ENCODE measurements at regions not wholly inside any gene's neighbourhood (a gene's known extent, or its start where the extent isn't known, plus 50 kb on each side); places are given as distances from the start of the nearest gene placed in this dataset.

DNA sequence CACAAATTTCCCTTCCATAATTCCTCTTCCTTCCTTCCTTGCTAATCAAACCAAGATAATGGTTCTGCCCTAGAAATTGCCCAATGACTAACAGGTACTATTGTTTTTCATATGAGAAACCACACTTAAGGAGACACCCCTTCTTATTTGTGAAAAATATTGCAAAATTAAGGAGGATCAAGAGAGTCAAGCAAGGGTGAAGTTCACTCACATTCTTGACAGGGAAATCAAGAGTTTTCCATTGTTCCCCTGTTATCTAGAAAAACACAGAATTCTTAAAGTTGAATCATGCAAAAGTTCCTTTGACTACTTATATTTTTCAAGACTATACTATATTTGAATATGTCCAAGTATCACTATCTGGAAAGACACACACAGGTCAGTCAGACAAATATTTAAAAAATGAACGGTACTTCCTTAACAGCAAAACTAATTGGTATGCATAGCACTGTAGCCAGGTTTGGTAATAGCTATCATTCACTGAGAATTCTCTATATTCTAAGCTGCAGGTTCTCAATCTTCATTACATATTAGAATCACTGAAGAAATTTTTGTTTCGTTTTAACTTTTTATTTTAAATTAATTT, 897.2 kb downstream of the DIAPH3 start:
- Histone ChIP-seq H3K36me3 (ENCODE audit: insufficient read depth, low read length) (no peaks in the 10 kb centered on the region), H3K4me2 (ENCODE audit: low read length) (peak overlapping the region; percentile 6), H2AFZ (ENCODE audit: low read depth, low read length) (no peak overlapping the region), H3K27ac (ENCODE audit: low read depth, low read length) (no peak overlapping the region), H3K4me1 (ENCODE audit: insufficient read depth, low read length) (peaks cover 7% of the 10 kb centered on the region), H4K20me1 (ENCODE audit: insufficient read depth, low read length) (no peaks in the 10 kb centered on the region), H3K9me3 (ENCODE audit: insufficient read depth, low read depth, low read length) (no peaks in the 10 kb centered on the region), H3K4me3 (ENCODE audit: insufficient read depth, low read depth, low read length) (no peak overlapping the region), H3K27me3 (ENCODE audit: insufficient read depth, low read length) (no peaks in the 10 kb centered on the region), H3K79me2 (ENCODE audit: insufficient read depth, low read length) (no peaks in the 10 kb centered on the region), H3K9ac (ENCODE audit: low read length) (no peak overlapping the region)
- DNase-seq (ENCODE audit: low read depth) (peak; percentile 25), FAIRE-seq (no peak)
- Mint-ChIP-seq H3K27me3 (ENCODE audit: low read depth, unreplicated experiment) (no peaks in the 10 kb centered on the region), H3K9me3 (ENCODE audit: unreplicated experiment) (no peaks in the 10 kb centered on the region), H3K36me3 (ENCODE audit: low read depth, unreplicated experiment) (no peaks in the 10 kb centered on the region), H3K4me1 (ENCODE audit: low read depth, unreplicated experiment) (peaks cover 22% of the 10 kb centered on the region), H3K27ac (ENCODE audit: unreplicated experiment) (no peak overlapping the region), H3K4me3 (ENCODE audit: unreplicated experiment) (no peak overlapping the region)
- TF ChIP-seq, protein P1, sequence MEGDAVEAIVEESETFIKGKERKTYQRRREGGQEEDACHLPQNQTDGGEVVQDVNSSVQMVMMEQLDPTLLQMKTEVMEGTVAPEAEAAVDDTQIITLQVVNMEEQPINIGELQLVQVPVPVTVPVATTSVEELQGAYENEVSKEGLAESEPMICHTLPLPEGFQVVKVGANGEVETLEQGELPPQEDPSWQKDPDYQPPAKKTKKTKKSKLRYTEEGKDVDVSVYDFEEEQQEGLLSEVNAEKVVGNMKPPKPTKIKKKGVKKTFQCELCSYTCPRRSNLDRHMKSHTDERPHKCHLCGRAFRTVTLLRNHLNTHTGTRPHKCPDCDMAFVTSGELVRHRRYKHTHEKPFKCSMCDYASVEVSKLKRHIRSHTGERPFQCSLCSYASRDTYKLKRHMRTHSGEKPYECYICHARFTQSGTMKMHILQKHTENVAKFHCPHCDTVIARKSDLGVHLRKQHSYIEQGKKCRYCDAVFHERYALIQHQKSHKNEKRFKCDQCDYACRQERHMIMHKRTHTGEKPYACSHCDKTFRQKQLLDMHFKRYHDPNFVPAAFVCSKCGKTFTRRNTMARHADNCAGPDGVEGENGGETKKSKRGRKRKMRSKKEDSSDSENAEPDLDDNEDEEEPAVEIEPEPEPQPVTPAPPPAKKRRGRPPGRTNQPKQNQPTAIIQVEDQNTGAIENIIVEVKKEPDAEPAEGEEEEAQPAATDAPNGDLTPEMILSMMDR (IDR thresholded peaks at IDR 0.05; ENCODE audit: insufficient read depth, low read depth, low read length), result no peak
- TF ChIP-seq EZH2 (IDR thresholded peaks at IDR 0.05; ENCODE audit: insufficient read depth, low read length), result no peak

DNA sequence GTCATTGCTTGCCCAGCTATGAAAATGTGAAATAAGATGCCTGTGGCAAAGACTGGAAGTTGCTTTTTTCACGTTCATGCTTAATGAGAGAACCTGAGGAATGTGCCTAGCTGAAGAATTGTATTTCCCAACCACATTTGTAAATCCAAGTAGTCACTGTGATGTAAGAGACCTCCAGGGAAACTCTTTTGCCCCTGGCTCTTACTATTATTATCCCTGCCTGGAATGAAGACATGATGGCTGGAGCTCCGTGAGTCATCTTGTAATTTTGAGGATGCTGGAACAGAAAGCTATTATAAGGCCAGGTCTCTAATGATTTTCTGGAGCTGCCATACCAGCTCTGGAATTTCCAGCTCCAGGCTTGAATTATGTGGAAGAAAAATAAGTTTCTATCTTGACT, 894.3 kb downstream of the DIAPH3 start:
- peaks cover 7% of the 10 kb centered on the region for H3K4me1 ChIP-seq (ENCODE audit: insufficient read depth, low read length)
- H3K9ac ChIP-seq (ENCODE audit: low read length), result no peak overlapping the region
- TF ChIP-seq EZH2 (IDR thresholded peaks at IDR 0.05; ENCODE audit: insufficient read depth, low read length), result no peak
- TF ChIP-seq, protein P1 (IDR thresholded peaks at IDR 0.05; ENCODE audit: insufficient read depth, low read depth, low read length), result no peak
- no peak overlapping the region for H3K4me3 ChIP-seq (ENCODE audit: insufficient read depth, low read depth, low read length)
- no peaks in the 10 kb centered on the region for H3K79me2 ChIP-seq (ENCODE audit: insufficient read depth, low read length)
- peak overlapping the region; percentile 49 for H3K27ac ChIP-seq (ENCODE audit: low read depth, low read length)
- DNase-seq (ENCODE audit: low read depth) (peak; percentile 97), FAIRE-seq (no peak)
- H2AFZ ChIP-seq (ENCODE audit: low read depth, low read length), result no peak overlapping the region
- H4K20me1 ChIP-seq (ENCODE audit: insufficient read depth, low read length), result no peaks in the 10 kb centered on the region
- no peaks in the 10 kb centered on the region for H3K9me3 Mint-ChIP-seq (ENCODE audit: unreplicated experiment)
- no peaks in the 10 kb centered on the region for H3K9me3 ChIP-seq (ENCODE audit: insufficient read depth, low read depth, low read length)
- peak overlapping the region; percentile 47 for H3K27ac Mint-ChIP-seq (ENCODE audit: unreplicated experiment)
- peak overlapping the region; percentile 2 for H3K4me3 Mint-ChIP-seq (ENCODE audit: unreplicated experiment)
- H3K4me1 Mint-ChIP-seq (ENCODE audit: low read depth, unreplicated experiment), result peaks cover 22% of the 10 kb centered on the region
- H3K4me2 ChIP-seq (ENCODE audit: low read length), result peak overlapping the region; percentile 52
- H3K27me3 Mint-ChIP-seq (ENCODE audit: low read depth, unreplicated experiment), result no peaks in the 10 kb centered on the region
- H3K36me3 Mint-ChIP-seq (ENCODE audit: low read depth, unreplicated experiment), result no peaks in the 10 kb centered on the region
- no peaks in the 10 kb centered on the region for H3K27me3 ChIP-seq (ENCODE audit: insufficient read depth, low read length)
- no peaks in the 10 kb centered on the region for H3K36me3 ChIP-seq (ENCODE audit: insufficient read depth, low read length)

DNA sequence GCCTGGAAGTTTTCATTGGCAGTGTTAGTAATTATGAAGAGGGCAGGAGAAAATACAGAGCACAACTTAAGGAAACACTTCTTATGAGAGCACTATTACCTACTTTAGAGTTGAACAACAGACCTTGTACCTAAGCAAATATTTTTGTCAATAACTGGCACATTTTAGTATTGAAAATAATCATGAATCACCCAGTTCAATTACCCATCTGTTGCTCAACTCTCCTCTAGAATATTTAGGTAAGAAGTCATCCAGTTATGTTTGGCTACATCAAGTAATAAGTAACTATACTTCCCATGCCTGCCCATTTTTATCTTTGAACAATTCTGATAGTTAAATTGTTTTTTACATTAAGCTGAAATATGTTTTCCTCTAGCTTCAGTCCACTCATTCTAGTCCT, 893.4 kb downstream of the DIAPH3 start:
- no peak overlapping the region for H3K4me2 ChIP-seq (ENCODE audit: low read length)
- no peaks in the 10 kb centered on the region for H4K20me1 ChIP-seq (ENCODE audit: insufficient read depth, low read length)
- DNase-seq (ENCODE audit: low read depth) (no peak), FAIRE-seq (no peak)
- Mint-ChIP-seq H3K9me3 (ENCODE audit: unreplicated experiment) (no peaks in the 10 kb centered on the region), H3K27ac (ENCODE audit: unreplicated experiment) (peak overlapping the region; percentile 47), H3K4me3 (ENCODE audit: unreplicated experiment) (no peak overlapping the region), H3K4me1 (ENCODE audit: low read depth, unreplicated experiment) (peaks cover 26% of the 10 kb centered on the region), H3K36me3 (ENCODE audit: low read depth, unreplicated experiment) (no peaks in the 10 kb centered on the region), H3K27me3 (ENCODE audit: low read depth, unreplicated experiment) (no peaks in the 10 kb centered on the region)
- TF ChIP-seq EZH2 (IDR thresholded peaks at IDR 0.05; ENCODE audit: insufficient read depth, low read length), result no peak
- TF ChIP-seq, protein P1 (IDR thresholded peaks at IDR 0.05; ENCODE audit: insufficient read depth, low read depth, low read length), result no peak
- H3K9me3 ChIP-seq (ENCODE audit: insufficient read depth, low read depth, low read length), result no peaks in the 10 kb centered on the region
- H2AFZ ChIP-seq (ENCODE audit: low read depth, low read length), result no peak overlapping the region
- no peak overlapping the region for H3K27ac ChIP-seq (ENCODE audit: low read depth, low read length)
- no peak overlapping the region for H3K9ac ChIP-seq (ENCODE audit: low read length)
- H3K4me1 ChIP-seq (ENCODE audit: insufficient read depth, low read length), result peaks cover 7% of the 10 kb centered on the region
- no peaks in the 10 kb centered on the region for H3K79me2 ChIP-seq (ENCODE audit: insufficient read depth, low read length)
- H3K4me3 ChIP-seq (ENCODE audit: insufficient read depth, low read depth, low read length), result no peak overlapping the region
- H3K27me3 ChIP-seq (ENCODE audit: insufficient read depth, low read length), result no peaks in the 10 kb centered on the region
- H3K36me3 ChIP-seq (ENCODE audit: insufficient read depth, low read length), result no peaks in the 10 kb centered on the region
